ENCODE measurements at regions not wholly inside any gene's neighbourhood (a gene's known extent, or its start where the extent isn't known, plus 50 kb on each side); places are given as distances from the start of the nearest gene placed in this dataset.

DNA sequence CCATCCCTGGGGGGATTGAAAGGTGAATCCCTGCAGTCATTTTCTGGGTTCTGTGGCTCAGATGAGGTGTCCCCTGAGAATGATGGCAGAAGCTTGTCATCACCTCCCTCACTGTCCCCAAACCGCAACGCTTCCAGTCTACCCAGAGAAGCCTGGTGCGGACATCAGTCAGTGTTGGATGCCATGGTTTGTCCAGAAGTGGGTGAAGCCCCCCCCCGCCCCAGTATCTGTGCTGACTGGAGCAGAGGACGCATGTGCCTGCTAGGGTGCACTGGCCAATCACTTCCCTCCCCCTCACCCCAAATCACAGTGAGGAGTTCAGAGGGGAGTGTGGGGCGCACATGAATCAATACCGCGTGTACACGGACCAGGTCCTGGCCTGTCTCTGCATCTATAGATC lies 150.5 kb downstream of the TEX29 start:
- ChIA-PET POLR2A (no interaction called here), CTCF (no interaction called here)
- H3K4me1 ChIP-seq (ENCODE audit: insufficient read depth, low read length): no peaks in the 10 kb centered on the region
- no peaks in the 10 kb centered on the region for H3K4me1 Mint-ChIP-seq
- no peak overlapping the region for H3K4me3 ChIP-seq (ENCODE audit: low read length)
- no peak overlapping the region for H3K27ac ChIP-seq (ENCODE audit: low read depth, low read length)
- H3K4me3 Mint-ChIP-seq: no peak overlapping the region
- H3K9me3 Mint-ChIP-seq: no peaks in the 10 kb centered on the region
- no peaks in the 10 kb centered on the region for H3K36me3 ChIP-seq (ENCODE audit: insufficient read depth, low read length)
- no peaks in the 10 kb centered on the region for H3K36me3 Mint-ChIP-seq
- H3K9me3 ChIP-seq (ENCODE audit: low read length): no peaks in the 10 kb centered on the region
- H3K27ac Mint-ChIP-seq: no peak overlapping the region
- peaks cover 3 to 6% of the 10 kb centered on the region in 2 donors for H3K27me3 Mint-ChIP-seq
- no peaks in the 10 kb centered on the region for H3K27me3 ChIP-seq (ENCODE audit: insufficient read depth, low read length, poor library complexity, severe bottlenecking)
- DNase-seq: no peak

GRCh38 chr13:111472083-111472482 lies 151.6 kb downstream of the TEX29 start:
- H3K4me1 Mint-ChIP-seq: no peaks in the 10 kb centered on the region
- H3K36me3 Mint-ChIP-seq: no peaks in the 10 kb centered on the region
- CTCF ChIA-PET: no interaction called here

GRCh38 chr13:111472559-111473460 lies 152.4 kb downstream of the TEX29 start:
- H3K27ac ChIP-seq (ENCODE audit: low read depth, low read length): no peak overlapping the region
- Mint-ChIP-seq H3K27ac (no peak overlapping the region), H3K4me3 (no peak overlapping the region), H3K9me3 (no peaks in the 10 kb centered on the region), H3K36me3 (no peaks in the 10 kb centered on the region), H3K4me1 (no peaks in the 10 kb centered on the region), H3K27me3 (peaks cover 3 to 6% of the 10 kb centered on the region in 2 donors)
- no peaks in the 10 kb centered on the region for H3K9me3 ChIP-seq (ENCODE audit: low read length)
- no peaks in the 10 kb centered on the region for H3K36me3 ChIP-seq (ENCODE audit: insufficient read depth, low read length)
- no peaks in the 10 kb centered on the region for H3K27me3 ChIP-seq (ENCODE audit: insufficient read depth, low read length, poor library complexity, severe bottlenecking)
- DNase-seq: no peak
- POLR2A ChIA-PET: no interaction called here
- CTCF ChIA-PET: no interaction called here
- no peaks in the 10 kb centered on the region for H3K4me1 ChIP-seq (ENCODE audit: insufficient read depth, low read length)
- no peak overlapping the region for H3K4me3 ChIP-seq (ENCODE audit: low read length)

More at GRCh38 chr13:111472083-111472482, 151.6 kb downstream of the TEX29 start:
- no peaks in the 10 kb centered on the region for H3K9me3 Mint-ChIP-seq
- no peak overlapping the region for H3K4me3 Mint-ChIP-seq
- Histone ChIP-seq H3K27me3 (ENCODE audit: insufficient read depth, low read length, poor library complexity, severe bottlenecking) (no peaks in the 10 kb centered on the region), H3K36me3 (ENCODE audit: insufficient read depth, low read length) (no peaks in the 10 kb centered on the region), H3K27ac (ENCODE audit: low read depth, low read length) (no peak overlapping the region), H3K9me3 (ENCODE audit: low read length) (no peaks in the 10 kb centered on the region), H3K4me3 (ENCODE audit: low read length) (no peak overlapping the region), H3K4me1 (ENCODE audit: insufficient read depth, low read length) (no peaks in the 10 kb centered on the region)
- POLR2A ChIA-PET: no interaction called here
- H3K27ac Mint-ChIP-seq: no peak overlapping the region
- no peak for DNase-seq
- peaks cover 3 to 6% of the 10 kb centered on the region in 2 donors for H3K27me3 Mint-ChIP-seq

GRCh38 chr13:111474136-111475002 lies 153.9 kb downstream of the TEX29 start:
- H3K36me3 ChIP-seq (ENCODE audit: insufficient read depth, low read length): no peaks in the 10 kb centered on the region
- ChIA-PET POLR2A (no interaction called here), CTCF (interaction anchor here (1.2 kb wide), 1 partner anchor 1131 kb away, joined by 5 read pairs; no protein-coding TSS in a partner anchor)
- Mint-ChIP-seq H3K4me3 (no peak overlapping the region), H3K36me3 (no peaks in the 10 kb centered on the region), H3K27me3 (peaks cover 3 to 6% of the 10 kb centered on the region in 2 donors), H3K4me1 (no peaks in the 10 kb centered on the region), H3K27ac (no peak overlapping the region), H3K9me3 (no peaks in the 10 kb centered on the region)
- DNase-seq: no peak
- H3K4me3 ChIP-seq (ENCODE audit: low read length): no peak overlapping the region
- no peaks in the 10 kb centered on the region for H3K4me1 ChIP-seq (ENCODE audit: insufficient read depth, low read length)
- no peak overlapping the region for H3K27ac ChIP-seq (ENCODE audit: low read depth, low read length)
- no peaks in the 10 kb centered on the region for H3K27me3 ChIP-seq (ENCODE audit: insufficient read depth, low read length, poor library complexity, severe bottlenecking)
- no peaks in the 10 kb centered on the region for H3K9me3 ChIP-seq (ENCODE audit: low read length)

DNA sequence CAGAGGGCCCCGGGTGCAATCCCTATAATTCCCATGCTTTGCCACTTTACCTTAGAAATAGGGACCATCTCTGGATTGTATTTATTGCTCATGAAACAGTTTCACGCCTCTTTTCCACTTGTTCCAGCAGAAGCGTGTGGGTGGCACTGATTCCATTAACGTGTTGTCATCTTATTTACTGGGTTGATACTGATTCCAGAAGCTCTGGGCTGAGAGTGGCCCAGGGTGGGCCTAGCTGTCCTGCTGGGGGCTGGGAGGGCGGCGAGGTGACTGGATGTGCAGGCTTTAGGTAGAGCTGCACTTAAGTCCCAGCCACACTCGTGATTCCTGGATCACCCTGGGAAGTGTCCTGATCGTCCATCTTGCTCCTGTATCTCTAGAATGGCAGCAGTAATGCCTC lies 155.0 kb downstream of the TEX29 start:
- Histone ChIP-seq H3K27me3 (ENCODE audit: insufficient read depth, low read length, poor library complexity, severe bottlenecking) (no peaks in the 10 kb centered on the region), H3K9me3 (ENCODE audit: low read length) (no peaks in the 10 kb centered on the region), H3K36me3 (ENCODE audit: insufficient read depth, low read length) (no peaks in the 10 kb centered on the region), H3K27ac (ENCODE audit: low read depth, low read length) (no peak overlapping the region), H3K4me3 (ENCODE audit: low read length) (no peak overlapping the region), H3K4me1 (ENCODE audit: insufficient read depth, low read length) (no peaks in the 10 kb centered on the region)
- Mint-ChIP-seq H3K4me3 (no peak overlapping the region), H3K27me3 (peaks cover 3 to 6% of the 10 kb centered on the region in 2 donors), H3K27ac (no peak overlapping the region), H3K4me1 (no peaks in the 10 kb centered on the region), H3K9me3 (no peaks in the 10 kb centered on the region), H3K36me3 (no peaks in the 10 kb centered on the region)
- ChIA-PET CTCF (no interaction called here), POLR2A (no interaction called here)
- DNase-seq: no peak

GRCh38 chr13:111476197-111476596 lies 155.8 kb downstream of the TEX29 start:
- no peak overlapping the region for H3K4me3 ChIP-seq (ENCODE audit: low read length)
- no peaks in the 10 kb centered on the region for H3K36me3 Mint-ChIP-seq
- H3K27me3 ChIP-seq (ENCODE audit: insufficient read depth, low read length, poor library complexity, severe bottlenecking): no peaks in the 10 kb centered on the region
- no peak overlapping the region for H3K27ac ChIP-seq (ENCODE audit: low read depth, low read length)
- ChIA-PET CTCF (no interaction called here), POLR2A (no interaction called here)
- DNase-seq: no peak
- no peak overlapping the region for H3K4me3 Mint-ChIP-seq
- H3K27ac Mint-ChIP-seq: no peak overlapping the region
- H3K9me3 ChIP-seq (ENCODE audit: low read length): no peaks in the 10 kb centered on the region
- H3K4me1 ChIP-seq (ENCODE audit: insufficient read depth, low read length): no peaks in the 10 kb centered on the region
- H3K4me1 Mint-ChIP-seq: no peaks in the 10 kb centered on the region
- peaks cover 3 to 6% of the 10 kb centered on the region in 2 donors for H3K27me3 Mint-ChIP-seq
- no peaks in the 10 kb centered on the region for H3K9me3 Mint-ChIP-seq
- H3K36me3 ChIP-seq (ENCODE audit: insufficient read depth, low read length): no peaks in the 10 kb centered on the region

- H3K36me3 Mint-ChIP-seq: no peaks in the 10 kb centered on the region
- no peaks in the 10 kb centered on the region for H3K4me1 ChIP-seq (ENCODE audit: insufficient read depth, low read length)
- peaks cover 1 to 7% of the 10 kb centered on the region in 2 donors for H3K27me3 Mint-ChIP-seq
- no peaks in the 10 kb centered on the region for H3K9me3 ChIP-seq (ENCODE audit: low read length)
- H3K9me3 Mint-ChIP-seq: no peaks in the 10 kb centered on the region
- H3K4me3 Mint-ChIP-seq: no peak overlapping the region
- ChIA-PET CTCF (no interaction called here), POLR2A (no interaction called here)
- H3K4me3 ChIP-seq (ENCODE audit: low read length): no peak overlapping the region
- DNase-seq: no peak
- no peaks in the 10 kb centered on the region for H3K4me1 Mint-ChIP-seq
- no peaks in the 10 kb centered on the region for H3K36me3 ChIP-seq (ENCODE audit: insufficient read depth, low read length)
- no peak overlapping the region for H3K27ac Mint-ChIP-seq
- no peak overlapping the region for H3K27ac ChIP-seq (ENCODE audit: low read depth, low read length)
- H3K27me3 ChIP-seq (ENCODE audit: insufficient read depth, low read length, poor library complexity, severe bottlenecking): no peaks in the 10 kb centered on the region
Measured at GRCh38 chr13:111479412-111479811, 159.0 kb downstream of the TEX29 start.

GRCh38 chr13:111480503-111480902 lies 160.1 kb downstream of the TEX29 start:
- H3K4me3 ChIP-seq (ENCODE audit: low read length): no peak overlapping the region
- no peak overlapping the region for H3K27ac ChIP-seq (ENCODE audit: low read depth, low read length)
- H3K4me1 ChIP-seq (ENCODE audit: insufficient read depth, low read length): no peaks in the 10 kb centered on the region
- Mint-ChIP-seq H3K9me3 (peaks cover 0 to under 1% (median 0%) of the 10 kb centered on the region in 5 donors), H3K36me3 (no peaks in the 10 kb centered on the region), H3K4me3 (no peak overlapping the region), H3K27me3 (peaks cover 0 to 7% of the 10 kb centered on the region in 2 donors), H3K27ac (peak overlapping the region in 1 of 8 donors; percentile 29), H3K4me1 (no peaks in the 10 kb centered on the region)
- H3K9me3 ChIP-seq (ENCODE audit: low read length): no peaks in the 10 kb centered on the region
- CTCF ChIA-PET: no interaction called here
- no peak for DNase-seq
- H3K36me3 ChIP-seq (ENCODE audit: insufficient read depth, low read length): no peaks in the 10 kb centered on the region
- no peaks in the 10 kb centered on the region for H3K27me3 ChIP-seq (ENCODE audit: insufficient read depth, low read length, poor library complexity, severe bottlenecking)
- POLR2A ChIA-PET: no interaction called here
